GM19463 (cell line): ENCODE measurements at regions not wholly inside any gene's neighbourhood (a gene's known extent, or its start where the extent isn't known, plus 50 kb on each side); places are given as distances from the start of the nearest gene placed in this dataset.
A peak's percentile ranks its signal among the peaks of the same experiment; 100 is the strongest.
"Not testable (repeated sequence)": the region's sequence is repeated elsewhere in the genome, so short reads cannot be mapped to it uniquely, and the experiment has no call there.

Experiments used
- ATAC-seq: cut with Tn5 transposase; IDR thresholded peaks from one replicate; pipeline ENCODE4 v1.9.1; 2021; ENCODE audit warnings: mild to moderate bottlenecking, moderate library complexity; ENCODE audit not compliant: unreplicated experiment

DNA sequence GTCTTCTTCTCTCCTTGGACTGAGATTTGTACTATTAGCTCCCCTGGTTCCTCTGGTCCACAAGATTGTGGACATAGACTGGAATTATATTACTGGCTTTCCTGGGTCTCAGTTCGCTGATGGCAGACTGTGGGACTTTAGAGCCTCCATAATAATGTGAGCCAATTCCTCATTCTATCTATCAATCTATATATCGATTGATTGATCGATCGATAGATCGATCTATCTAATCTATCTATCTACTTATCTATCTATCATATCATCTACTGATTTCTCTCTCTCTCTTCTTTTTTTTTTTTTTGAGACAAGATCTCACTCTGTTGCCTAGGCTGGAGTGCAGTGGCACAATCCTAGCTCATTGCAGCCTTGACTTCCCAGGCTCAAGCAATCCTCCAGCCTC is 51.5 kb upstream of the DDR1 start:
- no peak for ATAC-seq

DNA sequence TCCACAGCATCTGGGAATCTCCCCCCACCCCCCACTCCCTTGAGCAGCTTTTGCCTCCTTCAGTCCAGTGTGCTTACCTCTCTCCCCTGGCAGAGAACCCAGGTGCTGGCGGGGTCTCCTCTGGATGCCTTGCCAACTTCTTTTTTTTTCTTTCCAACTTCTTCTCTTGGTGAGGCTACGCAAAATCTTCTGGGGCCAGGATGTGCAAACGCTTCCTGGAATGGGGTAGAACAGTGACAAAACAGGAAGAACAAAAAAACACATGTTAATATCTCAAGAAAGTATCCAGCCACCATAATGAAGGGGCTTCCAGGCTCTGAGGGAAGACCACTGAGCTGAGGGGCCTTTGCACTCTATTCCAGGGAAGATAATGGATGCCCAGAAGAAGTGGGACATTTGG is 53.9 kb upstream of the DDR1 start:
- no peak for ATAC-seq

- ATAC-seq: no peak
Measured at GRCh38 chr6:30829639-30830255, 54.6 kb upstream of the DDR1 start.

- ATAC-seq: no peak
Measured at GRCh38 chr6:30829033-30829432, 55.3 kb upstream of the DDR1 start.

DNA sequence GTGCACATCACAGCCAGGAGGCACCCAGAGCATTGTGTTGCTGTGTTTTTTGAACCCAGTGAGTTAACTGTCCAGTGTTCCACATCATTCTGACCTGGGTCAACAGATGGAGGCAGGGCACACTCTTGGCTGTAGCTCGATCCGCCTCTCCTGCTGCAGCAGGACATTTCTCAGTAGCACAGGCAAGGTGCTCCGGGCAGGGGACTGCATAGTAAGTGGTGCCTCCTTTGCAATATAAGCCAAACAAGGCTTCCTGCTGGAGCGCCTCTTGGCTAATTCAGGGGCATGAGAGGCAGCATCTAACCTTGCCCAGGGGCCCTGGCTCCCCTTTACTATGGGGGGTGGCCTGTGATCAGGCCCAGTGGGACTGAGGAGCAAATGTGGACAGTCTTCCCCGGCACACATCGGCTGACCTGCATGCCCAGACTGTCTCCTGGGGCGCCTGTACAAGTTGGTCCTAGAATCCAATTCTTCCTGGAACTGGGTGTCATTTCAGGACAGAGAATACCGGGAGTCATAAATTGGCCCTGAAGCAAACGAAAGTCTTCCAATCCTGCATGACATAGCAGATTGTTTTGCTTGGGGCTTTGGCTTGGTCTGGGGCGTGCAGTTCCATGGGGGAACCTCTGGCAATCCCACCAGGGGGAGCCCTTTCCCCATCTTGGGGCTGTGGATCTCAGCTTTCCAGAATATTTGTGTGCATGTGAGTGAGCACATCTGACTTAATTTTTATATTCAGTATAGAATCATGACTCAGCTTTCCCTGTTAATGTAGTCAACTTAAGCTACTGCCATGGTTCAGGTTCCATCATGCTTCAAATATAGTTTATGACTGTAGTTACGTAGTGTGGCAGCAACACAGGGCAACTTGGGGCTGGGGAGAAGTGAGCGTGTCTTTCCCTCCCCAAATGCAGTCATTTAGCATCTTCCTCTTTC is 56.0 kb upstream of the DDR1 start:
- no peak for ATAC-seq

DNA sequence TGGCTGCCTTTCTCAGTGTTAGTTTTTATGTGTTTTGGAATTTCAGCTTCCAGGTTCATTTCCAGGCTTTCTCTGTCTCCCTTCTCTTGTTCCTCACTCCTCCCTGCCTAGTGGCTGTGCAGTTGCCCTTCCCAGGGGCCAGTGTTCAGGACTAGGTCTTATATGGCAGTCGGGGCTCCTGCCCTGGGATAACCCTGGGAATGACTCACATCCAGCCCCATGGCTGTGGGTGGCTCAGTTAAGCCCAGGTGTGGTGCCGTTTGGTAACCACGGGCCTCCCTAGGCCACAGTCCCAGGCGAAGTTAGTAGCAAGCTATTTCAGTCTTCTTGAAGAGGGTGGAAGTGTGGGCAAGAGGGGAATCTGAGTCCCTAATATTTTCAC is 57.4 kb upstream of the DDR1 start:
- no peak for ATAC-seq

DNA sequence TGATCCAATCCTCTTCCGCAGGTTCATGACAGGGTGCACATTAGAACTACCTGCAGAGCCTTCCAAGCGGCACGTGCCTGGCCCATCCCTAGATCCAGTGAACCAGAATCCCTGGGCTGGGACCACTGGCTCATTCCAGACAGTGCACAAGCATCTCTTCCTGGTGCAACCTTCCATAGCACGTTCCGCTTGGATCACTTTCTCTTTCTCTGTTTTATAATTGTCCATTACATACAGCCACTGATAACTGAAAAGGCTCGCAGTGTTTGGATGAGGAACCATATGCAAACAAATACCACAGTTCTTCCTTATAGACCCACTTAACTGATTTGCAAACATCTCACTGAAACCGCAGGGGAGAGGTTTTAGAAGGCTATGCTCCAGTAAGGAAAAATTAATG is 59.6 kb upstream of the DDR1 start:
- no peak for ATAC-seq

DNA sequence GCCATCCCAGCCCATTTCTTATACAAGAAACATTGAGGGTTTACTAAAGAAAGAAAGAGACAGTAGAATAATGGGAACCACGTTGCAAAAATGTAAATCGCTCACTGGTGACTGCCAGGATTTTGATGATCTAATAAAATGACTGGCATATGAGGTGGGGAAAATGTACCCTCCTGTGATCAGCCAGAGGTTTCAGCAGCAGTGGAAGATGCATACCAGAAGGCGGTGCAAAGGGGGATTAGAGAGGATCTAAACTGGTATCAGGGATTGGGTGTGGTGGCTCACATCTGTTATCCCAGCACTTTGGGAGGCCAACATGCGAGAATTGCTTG is 60.8 kb upstream of the DDR1 start:
- ATAC-seq: no peak

DNA sequence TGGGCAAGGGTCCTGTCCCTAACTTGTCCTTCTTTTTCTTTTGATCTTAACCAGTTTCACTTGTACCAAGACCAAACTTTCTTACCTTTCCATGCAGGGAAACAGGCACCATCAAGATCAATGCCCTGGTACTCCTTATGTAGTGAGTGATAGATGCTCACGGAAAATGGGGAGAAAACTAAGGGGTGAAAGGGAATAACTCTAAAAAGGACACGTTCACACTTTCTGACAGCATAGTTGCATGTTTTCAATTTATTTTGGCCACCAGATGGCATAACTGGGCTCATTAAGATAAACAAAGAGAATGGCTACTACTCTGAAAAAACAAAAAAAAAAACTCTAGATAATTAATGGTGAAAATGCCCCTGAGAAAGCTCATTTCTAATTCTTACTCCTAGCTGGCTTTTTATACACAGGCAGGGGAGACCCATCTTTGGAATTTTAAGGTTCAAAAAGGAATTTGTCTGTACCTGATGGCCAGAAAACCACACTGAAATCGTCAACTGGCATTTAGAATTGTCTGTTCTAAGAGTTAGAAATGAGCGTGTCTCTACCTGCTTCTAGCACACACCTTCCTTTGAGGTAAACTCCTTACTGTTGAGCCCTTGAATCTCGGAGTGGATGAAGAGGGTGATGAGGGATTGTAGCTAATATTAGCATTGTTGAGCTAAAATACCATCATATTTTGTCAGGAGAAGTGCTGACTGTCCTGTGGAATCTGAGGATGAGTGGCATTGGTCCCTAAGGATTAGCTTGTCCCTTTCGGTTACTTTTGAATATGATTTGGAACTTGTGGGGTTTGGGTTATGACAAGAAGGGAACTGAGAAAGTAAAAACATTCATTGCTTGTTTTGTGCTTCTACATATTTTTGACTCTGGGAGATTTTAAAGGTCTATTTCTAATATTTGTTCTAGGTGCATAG is 62.2 kb upstream of the DDR1 start:
- no peak for ATAC-seq

DNA sequence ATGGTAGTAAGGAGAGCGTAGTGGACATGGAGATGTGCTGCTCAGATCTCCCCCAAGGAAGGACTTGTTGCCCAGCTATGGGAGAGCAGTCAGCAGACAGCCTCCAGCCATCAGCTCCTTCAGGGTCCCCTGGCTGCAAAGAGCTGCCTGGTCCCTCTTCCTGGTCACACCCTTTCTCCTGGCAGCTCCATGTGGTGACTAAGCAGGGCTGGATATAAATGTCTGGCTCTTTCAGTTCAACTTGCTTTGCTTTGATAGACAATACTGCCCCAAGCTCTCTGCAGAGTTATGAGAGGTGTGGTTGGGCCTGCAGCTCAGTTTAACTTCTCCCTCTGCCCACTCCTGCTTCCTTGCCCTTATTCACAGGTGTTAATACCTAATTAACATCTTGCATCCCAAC is 64.1 kb upstream of the DDR1 start:
- ATAC-seq: no peak

- no peak for ATAC-seq
Measured at GRCh38 chr6:30819297-30819917, 64.9 kb upstream of the DDR1 start.

DNA sequence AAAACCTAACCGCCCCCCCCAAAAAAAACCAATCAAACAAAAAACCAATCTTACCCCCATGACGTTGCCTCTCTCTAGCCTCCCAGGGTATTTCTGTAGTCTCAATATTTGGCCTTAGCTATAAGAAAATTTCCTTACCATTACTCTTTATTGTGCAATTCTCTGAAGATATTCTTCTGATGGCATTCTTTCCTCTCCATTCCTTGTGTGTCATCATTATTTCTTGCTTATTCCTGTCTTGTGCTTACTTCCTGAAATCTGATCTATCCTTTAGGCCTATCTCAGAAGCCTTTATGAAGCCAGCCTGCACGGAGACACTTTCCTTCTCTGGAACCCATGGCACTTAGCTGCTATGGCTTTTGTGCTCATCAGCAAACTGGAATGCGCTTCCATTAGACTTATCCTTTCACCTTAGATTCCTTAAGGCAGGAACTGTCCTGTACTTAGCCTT is 65.9 kb upstream of the DDR1 start:
- ATAC-seq: no peak

- peak; percentile 63 for ATAC-seq
Measured at GRCh38 chr6:30816791-30817739, 67.3 kb upstream of the DDR1 start.

DNA sequence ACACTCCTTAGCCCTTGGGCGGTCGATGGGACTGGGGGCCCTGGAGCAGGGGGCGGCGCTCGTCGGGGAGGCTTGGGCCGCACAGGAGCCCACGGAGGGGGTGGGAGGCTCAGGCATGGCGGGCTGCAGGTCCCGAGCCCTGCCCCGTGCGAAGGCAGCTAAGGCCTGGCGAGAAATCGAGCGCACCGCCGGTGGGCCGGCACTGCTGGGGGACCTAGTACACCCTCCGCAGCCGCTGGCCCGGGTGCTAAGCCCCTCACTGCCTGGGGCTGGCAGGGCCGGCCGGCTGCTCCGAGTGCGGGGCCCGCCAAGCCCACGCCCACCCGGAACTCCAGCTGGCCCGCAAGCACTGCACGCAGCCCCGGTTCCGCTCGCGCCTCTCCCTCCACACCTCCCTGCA is 68.0 kb upstream of the DDR1 start:
- ATAC-seq: not testable (repeated sequence)

DNA sequence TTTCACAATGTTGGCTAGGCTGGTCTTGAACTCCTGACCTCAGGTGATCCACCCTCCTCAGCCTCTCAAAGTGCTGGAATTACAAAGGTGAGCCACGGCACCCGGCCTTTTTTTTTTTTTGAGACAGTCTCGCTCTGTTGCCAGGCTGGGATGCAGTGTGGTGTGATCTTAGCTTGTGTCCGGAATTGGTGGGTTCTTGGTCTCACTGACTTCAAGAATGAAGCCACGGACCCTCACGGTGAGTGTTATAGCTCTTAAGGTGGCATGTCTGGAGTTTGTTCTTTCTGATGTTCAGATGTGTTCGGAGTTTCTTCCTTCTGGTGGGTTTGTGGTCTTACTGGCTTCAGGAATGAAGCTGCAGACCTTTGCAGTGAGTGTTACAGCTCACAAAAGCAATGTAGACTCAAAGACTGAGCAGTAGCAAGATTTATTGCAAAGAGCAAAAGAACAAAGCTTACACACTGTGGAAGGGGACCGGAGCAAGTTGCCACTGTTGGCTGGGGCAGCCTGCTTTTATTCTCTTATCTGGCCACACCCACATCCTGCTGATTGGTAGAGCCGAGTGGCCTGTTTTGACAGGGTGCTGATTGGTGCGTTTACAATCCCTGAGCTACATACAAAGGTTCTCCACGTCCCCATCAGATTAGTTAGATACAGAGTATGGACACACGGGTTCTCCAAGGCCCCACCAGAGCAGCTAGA is 69.1 kb upstream of the DDR1 start:
- ATAC-seq: not testable (repeated sequence)

DNA sequence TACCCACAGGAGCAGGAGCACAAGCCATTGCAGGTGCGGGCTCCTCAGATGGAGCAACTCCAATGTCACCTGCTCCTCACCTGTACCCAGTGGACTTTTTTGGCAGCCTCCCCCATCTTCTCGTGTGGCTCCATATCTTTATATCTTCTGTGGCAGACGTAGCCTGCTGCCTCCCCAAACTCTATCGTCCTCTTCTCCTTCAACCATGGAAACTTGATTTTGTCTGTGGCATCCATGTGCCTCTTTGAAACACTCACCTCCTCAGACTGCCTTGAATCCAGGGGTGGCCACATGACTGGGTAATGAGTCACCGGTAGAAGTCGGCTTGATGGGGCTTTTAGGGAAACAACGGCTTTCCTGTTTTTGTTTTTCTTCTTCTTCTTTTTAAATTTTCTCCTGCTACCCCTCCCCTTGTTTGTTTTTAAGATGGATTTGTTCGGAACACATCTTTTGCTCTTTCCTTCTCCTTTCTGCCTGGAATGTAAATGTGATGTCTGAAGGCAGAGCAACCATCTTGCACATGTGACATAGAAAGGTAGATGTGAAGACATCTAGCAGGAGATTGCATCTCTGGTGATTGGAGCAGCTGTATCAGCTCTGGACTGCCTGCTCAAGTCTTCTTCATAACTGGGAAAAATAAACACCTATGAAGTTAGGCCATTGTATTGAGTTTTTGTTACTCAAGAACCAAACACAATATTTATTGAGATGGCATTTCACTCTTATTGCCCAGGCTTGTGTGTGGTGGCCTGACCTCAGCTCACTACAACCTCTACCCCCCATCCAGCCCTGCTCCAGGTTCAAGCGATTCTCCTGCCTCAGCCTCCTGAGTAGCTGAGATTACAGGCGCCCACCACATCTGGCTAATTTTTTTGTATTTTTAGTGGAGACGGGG is 69.9 kb upstream of the DDR1 start:
- no peak for ATAC-seq

- no peak for ATAC-seq
Measured at GRCh38 chr6:30813631-30814145, 69.3 kb upstream of the IER3 start.

- ATAC-seq: peak; percentile 92
Measured at GRCh38 chr6:30810813-30811339, 66.5 kb upstream of the IER3 start.
